Prostate gland (tissue), 2 donors: ENCODE measurements at regions not wholly inside any gene's neighbourhood (a gene's known extent, or its start where the extent isn't known, plus 50 kb on each side); places are given as distances from the start of the nearest gene placed in this dataset.

Experiments
- DNase-seq: peaks from one replicate; pipeline ENCODE4 v3.0.0-alpha.2; 2019; ENCODE audit warnings: low spot score
- H3K27ac ChIP-seq, 2 donors: fragments of 200-600 bp; sonication (generic); 2 replicates each; pipeline ENCODE4 v1.5.1; 2017 to 2019
- H3K27me3 ChIP-seq: fragments of 200-600 bp; sonication (generic); replicated peaks from 2 replicates; pipeline ENCODE4 v1.5.1; 2019; ENCODE audit not compliant: insufficient read depth
- H3K36me3 ChIP-seq, 2 donors: fragments of 200-600 bp; sonication (generic); 1 replicate in 1 of 2; 2 replicates in 1 of 2; pipeline versions ENCODE4 v1.5.1 to v1.8.1; 2017 to 2019
- H3K4me1 ChIP-seq: fragments of 200-600 bp; sonication (generic); replicated peaks from 2 replicates; pipeline ENCODE4 v1.5.1; 2019
- H3K4me3 ChIP-seq, 2 donors: fragments of 200-600 bp; sonication (generic); 2 replicates each; pipeline ENCODE4 v1.5.1; 2017 to 2019
- H3K9me3 ChIP-seq: fragments of 200-600 bp; sonication (generic); 2 replicates; pipeline ENCODE4 v1.5.1; 2017
- CTCF ChIP-seq, 4 experiments: fragments of 200-600 bp in 2 of 4; fragments of 450-650 bp in 2 of 4; sonication (generic) in 2 of 4; IDR thresholded peaks; 1 replicate in 3 of 4; 2 replicates in 1 of 4; pipeline ENCODE4 v1.5.1; 2016 to 2019; ENCODE audit warnings: antibody characterized with exemption in 4 of 4, mild to moderate bottlenecking in 2 of 4, moderate library complexity in 2 of 4
- POLR2A ChIP-seq: fragments of 450-650 bp; IDR thresholded peaks from one replicate; pipeline ENCODE4 v1.6.1; 2016; ENCODE audit warnings: antibody characterized with exemption, mild to moderate bottlenecking
- POLR2AphosphoS5 ChIP-seq: sonication (generic); formaldehyde crosslinking; IDR thresholded peaks from one replicate; pipeline ENCODE4 v1.6.1; 2017; ENCODE audit warnings: antibody characterized with exemption
- WGBS: methylation state at CpG from one replicate; pipeline ENCODE4 v1.1.5; 2018; 5-methylcytosine and 5-hydroxymethylcytosine counted together
- intact Hi-C: fragments of 100-400 bp; cut with DNase I; formaldehyde crosslinking; loops from one replicate; pipeline ENCODE4 v1.14.2; 2022

- DNase-seq, result no peak
- TF ChIP-seq POLR2A, result no peak
- TF ChIP-seq CTCF (IDR thresholded peaks at IDR 0.05), result no peak
- no peak for TF ChIP-seq POLR2AphosphoS5
- Histone ChIP-seq H3K27ac (no peak overlapping the region), H3K4me1 (no peaks in the 10 kb centered on the region), H3K27me3 (peaks cover 1% of the 10 kb centered on the region), H3K9me3 (no peaks in the 10 kb centered on the region), H3K4me3 (no peak overlapping the region), H3K36me3 (no peaks in the 10 kb centered on the region)
- WGBS, result 90% methylated on average over 5 of the region's 5 CpGs
- intact Hi-C loops, result no loop called here
Observed at GRCh38 chr1:17883136-17883535, 128.0 kb downstream of the ACTL8 start.

- Histone ChIP-seq H3K4me3 (no peak overlapping the region), H3K27me3 (peaks cover 1% of the 10 kb centered on the region), H3K9me3 (no peaks in the 10 kb centered on the region), H3K27ac (no peak overlapping the region), H3K4me1 (no peaks in the 10 kb centered on the region), H3K36me3 (no peaks in the 10 kb centered on the region)
- no peak for TF ChIP-seq POLR2AphosphoS5
- no peak for TF ChIP-seq POLR2A
- no peak for TF ChIP-seq CTCF (IDR thresholded peaks at IDR 0.05)
- DNase-seq, result no peak
- 88% methylated on average over 12 of the region's 12 CpGs for WGBS
- intact Hi-C loops, result no loop called here
Observed at GRCh38 chr1:17883662-17884395, 128.7 kb downstream of the ACTL8 start.

- Histone ChIP-seq H3K4me1 (no peaks in the 10 kb centered on the region), H3K9me3 (no peaks in the 10 kb centered on the region), H3K27ac (no peak overlapping the region), H3K36me3 (no peaks in the 10 kb centered on the region), H3K4me3 (no peak overlapping the region), H3K27me3 (no peaks in the 10 kb centered on the region)
- no peak for TF ChIP-seq POLR2AphosphoS5
- TF ChIP-seq POLR2A, result no peak
- TF ChIP-seq CTCF (IDR thresholded peaks at IDR 0.05), result no peak
- intact Hi-C loops, result no loop called here
- WGBS, result 92% methylated on average over 10 of the region's 10 CpGs
- DNase-seq, result no peak
Observed at GRCh38 chr1:17885663-17886320, 130.7 kb downstream of the ACTL8 start.

GRCh38 chr1:17886386-17886785 is 131.3 kb downstream of the ACTL8 start:
- intact Hi-C loops, result no loop called here

More at GRCh38 chr1:17886386-17886785, 131.3 kb downstream of the ACTL8 start:
- no peak overlapping the region for H3K27ac ChIP-seq
- H3K27me3 ChIP-seq, result no peaks in the 10 kb centered on the region
- no peaks in the 10 kb centered on the region for H3K4me1 ChIP-seq
- no peaks in the 10 kb centered on the region for H3K36me3 ChIP-seq
- no peaks in the 10 kb centered on the region for H3K9me3 ChIP-seq
- TF ChIP-seq POLR2A (no peak), CTCF (IDR thresholded peaks at IDR 0.05) (no peak), POLR2AphosphoS5 (no peak)
- 55% methylated on average over 8 of the region's 8 CpGs for WGBS
- no peak for DNase-seq
- H3K4me3 ChIP-seq, result no peak overlapping the region
